AG09309 (cell line): ENCODE measurements at regions not wholly inside any gene's neighbourhood (a gene's known extent, or its start where the extent isn't known, plus 50 kb on each side); places are given as distances from the start of the nearest gene placed in this dataset.
A peak's percentile ranks its signal among the peaks of the same experiment; 100 is the strongest.

Experiments
- DNase-seq: peaks from one replicate; pipeline ENCODE4 v3.0.0-alpha.2; 2010; ENCODE audit warnings: low read depth
- H3K4me3 ChIP-seq: 2 replicates; pipeline ENCODE4 v1.5.1; 2011; ENCODE audit warnings: mild to moderate bottlenecking, low read depth, low read length, moderate library complexity; ENCODE audit not compliant: control insufficient read depth
- TF ChIP-seq, protein P1 (sequence below): IDR thresholded peaks from 2 replicates; pipeline ENCODE4 v1.5.1; 2011; ENCODE audit warnings: mild to moderate bottlenecking, low read depth, low read length, inconsistent platforms; ENCODE audit not compliant: insufficient read depth, control insufficient read depth; ENCODE audit errors: missing control alignments

DNA sequence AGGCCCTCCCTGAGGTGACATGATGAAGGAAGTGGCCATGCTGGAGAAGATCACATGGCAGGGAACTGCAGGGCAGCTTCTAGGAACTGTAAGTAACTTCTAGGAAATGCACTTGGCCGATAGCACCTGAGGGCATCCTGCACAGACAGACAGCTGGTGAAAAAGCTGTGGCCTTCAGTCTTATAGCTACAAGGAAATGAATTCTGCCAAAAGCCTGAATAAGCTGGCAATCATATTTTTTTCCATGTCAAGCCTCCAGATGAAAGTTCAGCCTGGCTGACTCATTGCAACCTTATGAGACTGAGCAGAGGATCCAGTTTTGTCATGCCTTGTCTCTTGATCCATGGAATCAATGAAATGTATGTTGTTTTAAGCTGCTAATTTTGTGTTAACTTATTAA, 91.1 kb upstream of the CACNA2D1 start:
- TF ChIP-seq, protein P1, sequence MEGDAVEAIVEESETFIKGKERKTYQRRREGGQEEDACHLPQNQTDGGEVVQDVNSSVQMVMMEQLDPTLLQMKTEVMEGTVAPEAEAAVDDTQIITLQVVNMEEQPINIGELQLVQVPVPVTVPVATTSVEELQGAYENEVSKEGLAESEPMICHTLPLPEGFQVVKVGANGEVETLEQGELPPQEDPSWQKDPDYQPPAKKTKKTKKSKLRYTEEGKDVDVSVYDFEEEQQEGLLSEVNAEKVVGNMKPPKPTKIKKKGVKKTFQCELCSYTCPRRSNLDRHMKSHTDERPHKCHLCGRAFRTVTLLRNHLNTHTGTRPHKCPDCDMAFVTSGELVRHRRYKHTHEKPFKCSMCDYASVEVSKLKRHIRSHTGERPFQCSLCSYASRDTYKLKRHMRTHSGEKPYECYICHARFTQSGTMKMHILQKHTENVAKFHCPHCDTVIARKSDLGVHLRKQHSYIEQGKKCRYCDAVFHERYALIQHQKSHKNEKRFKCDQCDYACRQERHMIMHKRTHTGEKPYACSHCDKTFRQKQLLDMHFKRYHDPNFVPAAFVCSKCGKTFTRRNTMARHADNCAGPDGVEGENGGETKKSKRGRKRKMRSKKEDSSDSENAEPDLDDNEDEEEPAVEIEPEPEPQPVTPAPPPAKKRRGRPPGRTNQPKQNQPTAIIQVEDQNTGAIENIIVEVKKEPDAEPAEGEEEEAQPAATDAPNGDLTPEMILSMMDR, result no peak
- no peak for DNase-seq
- no peak overlapping the region for H3K4me3 ChIP-seq

DNA sequence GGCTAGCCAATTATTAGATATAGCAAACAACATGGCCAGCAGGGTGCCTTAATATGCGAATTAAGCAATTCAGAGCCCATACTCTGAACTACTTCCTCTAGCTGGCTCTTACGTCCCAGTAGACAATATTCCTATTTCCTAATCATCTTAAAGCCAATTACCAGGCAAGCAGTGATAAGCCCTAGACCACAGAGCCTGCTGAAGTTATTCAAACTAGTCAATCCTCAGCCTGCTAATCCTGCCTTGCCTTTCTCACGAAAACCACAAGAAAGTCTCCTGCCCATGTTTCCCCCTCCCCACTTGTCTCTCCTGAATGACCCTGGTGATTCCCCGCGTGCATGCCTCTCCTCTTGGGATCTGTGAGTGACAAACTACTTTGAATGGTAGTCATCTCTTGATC, 86.8 kb upstream of the CACNA2D1 start:
- no peak for DNase-seq
- TF ChIP-seq, protein P1, result no peak
- H3K4me3 ChIP-seq, result no peak overlapping the region

DNA sequence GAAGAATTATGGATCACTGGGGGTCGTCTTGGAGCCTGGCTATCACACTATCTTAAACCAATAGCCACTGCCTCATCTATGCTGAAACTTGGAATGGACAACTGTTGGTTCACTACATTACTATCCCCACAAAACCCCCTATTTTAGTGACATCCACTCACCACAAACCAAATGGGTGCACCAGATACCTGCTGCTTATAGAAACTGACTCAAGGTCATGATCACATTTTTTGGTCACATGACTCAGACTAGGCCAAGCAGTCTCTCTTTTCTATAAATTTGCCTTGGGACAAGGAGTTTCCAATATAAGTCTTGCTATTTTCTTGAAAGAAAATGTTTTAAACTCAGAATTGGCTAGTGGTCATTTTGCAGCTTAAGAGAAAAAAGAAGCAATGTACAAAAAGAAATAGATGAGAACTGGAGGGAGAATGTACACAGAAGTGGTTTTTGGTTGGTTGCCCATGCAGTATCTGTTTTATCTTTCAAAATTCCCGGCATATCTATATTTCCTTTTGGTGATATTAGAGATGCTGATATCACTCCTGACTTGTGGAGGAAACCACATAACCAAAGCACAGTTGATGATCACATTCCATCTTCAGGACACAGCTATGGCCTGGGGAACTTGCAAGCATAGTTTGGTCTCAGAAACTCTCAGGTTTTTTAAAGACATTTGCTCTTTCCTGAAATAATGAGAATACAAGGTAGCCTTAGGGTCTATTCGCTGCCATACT, 85.2 kb upstream of the CACNA2D1 start:
- TF ChIP-seq, protein P1, result no peak
- no peak for DNase-seq
- H3K4me3 ChIP-seq, result no peak overlapping the region

DNA sequence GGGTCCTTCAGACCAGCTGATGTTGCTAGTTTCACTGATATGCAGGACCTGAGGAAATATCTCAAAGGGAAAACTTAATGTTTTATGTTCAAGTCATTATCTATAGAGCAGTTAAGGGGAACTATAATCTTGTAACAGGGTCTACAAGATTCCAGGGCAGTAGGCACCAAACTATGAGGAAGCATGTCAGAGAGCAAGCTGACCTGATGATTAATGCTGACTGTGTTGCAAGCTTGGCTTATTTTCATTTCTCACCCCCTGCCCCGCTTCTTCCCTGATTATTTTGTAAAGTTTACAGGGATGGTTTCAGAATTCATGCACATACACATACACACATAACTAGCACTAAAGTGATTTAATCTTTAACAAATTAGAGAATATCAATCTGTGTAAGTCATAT, 84.3 kb upstream of the CACNA2D1 start:
- TF ChIP-seq, protein P1, result no peak
- H3K4me3 ChIP-seq, result no peak overlapping the region
- DNase-seq, result no peak

DNA sequence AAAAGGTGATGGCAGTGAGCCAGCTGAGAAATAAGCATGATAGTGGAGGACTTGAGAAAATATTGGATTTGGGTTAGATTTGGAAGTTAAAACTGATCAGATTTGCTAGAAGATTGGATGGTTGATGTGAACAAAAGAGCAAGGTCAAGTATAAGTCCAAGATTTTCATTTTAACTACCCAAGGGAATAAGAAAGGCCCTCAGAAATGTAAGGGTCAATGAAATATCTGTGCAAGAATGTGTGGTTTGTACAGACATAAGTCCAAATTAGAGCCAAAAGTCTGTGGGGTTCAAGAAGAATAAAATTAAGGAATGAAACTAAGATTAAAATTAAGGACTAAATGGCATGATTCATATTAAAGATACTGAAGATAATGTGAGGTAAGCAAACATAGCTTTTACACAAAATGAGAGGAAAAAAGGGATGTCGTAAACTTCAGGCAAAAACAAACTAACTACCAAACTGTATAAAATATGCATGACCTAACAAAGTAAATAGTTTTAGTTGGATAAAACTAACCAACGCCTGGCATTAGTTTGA, 78.4 kb upstream of the CACNA2D1 start:
- H3K4me3 ChIP-seq, result no peak overlapping the region
- DNase-seq, result peak; percentile 64
- TF ChIP-seq, protein P1, result no peak

DNA sequence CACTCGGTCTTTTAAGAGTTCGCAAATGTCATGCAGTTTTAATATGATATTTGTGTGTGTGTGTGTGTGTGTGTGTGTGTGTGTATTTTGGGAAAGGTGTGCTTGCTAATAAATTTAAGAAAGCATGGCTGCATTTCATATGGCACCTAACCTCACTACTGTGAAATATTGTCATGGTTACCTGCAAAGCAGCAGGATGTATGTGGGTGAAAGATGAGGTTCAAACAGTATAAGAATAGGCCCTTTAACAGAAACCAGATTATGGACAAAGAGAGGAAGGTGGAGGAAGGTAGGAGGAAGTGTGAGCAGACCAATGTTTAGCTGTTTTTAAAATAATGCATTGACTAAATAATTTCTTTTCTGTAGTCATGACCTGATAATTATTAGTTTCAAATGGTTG, 73.5 kb upstream of the CACNA2D1 start:
- no peak for DNase-seq
- no peak overlapping the region for H3K4me3 ChIP-seq
- TF ChIP-seq, protein P1, result no peak
